Heart right ventricle (tissue), 16 donors: ENCODE measurements at regions not wholly inside any gene's neighbourhood (a gene's known extent, or its start where the extent isn't known, plus 50 kb on each side); places are given as distances from the start of the nearest gene placed in this dataset.
"Not testable (repeated sequence)": the region's sequence is repeated elsewhere in the genome, so short reads cannot be mapped to it uniquely, and the experiment has no call there.

Experiments
- ATAC-seq, 8 donors: fragments of 200-7000 bp; cut with Tn5 transposase; one replicate each; pipeline ENCODE4 v1.9.1; 2020; ENCODE audit warnings: mild to moderate bottlenecking in 8 of 8, moderate library complexity in 8 of 8, moderate number of reproducible peaks in 1 of 8
- DNase-seq, 2 donors: peaks; one replicate each; pipeline ENCODE4 v3.0.0-alpha.2; 2020
- H3K27ac ChIP-seq, 10 donors: fragments of 200-600 bp; sonication (generic) in 2 of 10; one replicate each; pipeline versions ENCODE4 v1.5.0 to v1.8.0; 2020 to 2022; ENCODE audit warnings: mild to moderate bottlenecking in 3 of 10
- H3K27me3 ChIP-seq, 7 donors: fragments of 200-600 bp; one replicate each; pipeline ENCODE4 v1.8.0; 2021 to 2022; ENCODE audit warnings: mild to moderate bottlenecking in 2 of 7
- H3K36me3 ChIP-seq, 9 donors: fragments of 200-600 bp; sonication (generic) in 1 of 9; one replicate each; pipeline versions ENCODE4 v1.5.0 to v1.8.0; 2020 to 2022; ENCODE audit warnings: mild to moderate bottlenecking in 2 of 9
- H3K4me1 ChIP-seq, 9 donors: fragments of 200-600 bp; sonication (generic) in 1 of 9; one replicate each; pipeline versions ENCODE4 v1.5.0 to v1.8.0; 2020 to 2022; ENCODE audit warnings: mild to moderate bottlenecking in 4 of 9
- H3K4me3 ChIP-seq, 10 donors: fragments of 200-600 bp; sonication (generic) in 2 of 10; one replicate each; pipeline versions ENCODE4 v1.5.0 to v1.8.0; 2020 to 2022; ENCODE audit warnings: mild to moderate bottlenecking in 7 of 10, moderate library complexity in 2 of 10
- H3K9me3 ChIP-seq, 11 donors: fragments of 200-600 bp in 10 of 11; sonication (generic) in 2 of 11; one replicate each; pipeline versions ENCODE4 v1.5.0 to v1.8.0; 2013 to 2022; ENCODE audit warnings: mild to moderate bottlenecking in 2 of 11, control low read depth in 1 of 11, moderate library complexity in 1 of 11
- CTCF ChIP-seq, 9 donors: fragments of 200-600 bp; sonication (generic) in 2 of 9; IDR thresholded peaks; one replicate each; pipeline versions ENCODE4 v1.5.0 to v1.8.0; 2021 to 2022; ENCODE audit warnings: antibody characterized with exemption in 9 of 9, mild to moderate bottlenecking in 5 of 9, moderate library complexity in 1 of 9
- WGBS, 2 donors: extraction: QIAGEN DNeasy Blood & Tissue Kit; methylation state at CpG; one replicate each; pipeline ENCODE4 v1.1.7; 2013; ENCODE audit warnings: inconsistent platforms in 1 of 2; 5-methylcytosine and 5-hydroxymethylcytosine counted together
- intact Hi-C, 10 donors: fragments of 100-400 bp; cut with DNase I; formaldehyde crosslinking; loops; one replicate each; pipeline versions ENCODE4 v1.11.1 to v1.14.2; 2022
- donor health status: Arrhythmogenic right ventricular cardiomyopathy.
- donor health status: ischemic (EF 13 %, LVEDD 7.1; RV severe dilation, severe dysfunction).
- donor health status: healthy with polysubstance abuse.
- donor health status: DM: no; HTN: yes; CAD: no.
- donor health status: DM: no; HTN: no; CAD: no.
- donor health status: ischemic (EF 25% LVEDD 6.9; RV normal size, moderate dysfunction).
- donor health status: ischemic (EF 25% LVEDD 5.7; RV mildly dilated, moderate dysfunction).
- donor health status: healthy.
- donor health status: DM: yes; HTN: yes; CAD: no.
- donor health status: Ischemic cardiomyopathy.
- donor health status: ischemic (EF 35%, LVEDD 5.7; RV mildly dilated, moderate dysfunction).
- donor health status: nonischemic (EF 11% LVEDD 7.7; RV severe dilation, severe dysfunction).
- donor health status: DM: yes; HTN: yes; CAD: no.
- donor health status: PGD.
- donor health status: ischemic (EF 29% LVEDD 5.4; RV normal size, mild dysfunction).
- donor health status: nonischemic (EF 23%, LVEDD 6.1; RV moderate dilation, normal function).

GRCh38 chr3:15933439-15934139 is 135.8 kb upstream of the ANKRD28 start:
- DNase-seq: no peak
- no peaks in the 10 kb centered on the region for H3K9me3 ChIP-seq
- no peaks in the 10 kb centered on the region for H3K27me3 ChIP-seq
- no peak for TF ChIP-seq CTCF (IDR thresholded peaks at IDR 0.05)
- H3K4me3 ChIP-seq: no peak overlapping the region
- H3K36me3 ChIP-seq: no peaks in the 10 kb centered on the region
- no peak overlapping the region for H3K27ac ChIP-seq
- peaks cover 2 to 36% (median 22%) of the 10 kb centered on the region in 9 donors for H3K4me1 ChIP-seq
- no peak for ATAC-seq
- intact Hi-C loops: no loop called here
- 60 to 73% methylated on average over 4 of the region's 4 CpGs for WGBS, 2 donors

GRCh38 chr3:15934389-15935195 is 136.8 kb upstream of the ANKRD28 start:
- intact Hi-C loops: no loop called here
- Histone ChIP-seq H3K36me3 (no peaks in the 10 kb centered on the region), H3K4me3 (no peak overlapping the region), H3K4me1 (peaks cover 2 to 36% (median 22%) of the 10 kb centered on the region in 9 donors), H3K27me3 (no peaks in the 10 kb centered on the region), H3K9me3 (no peaks in the 10 kb centered on the region), H3K27ac (peak overlapping the region in 3 of 10 donors; percentile 9 to 50 (median 42))
- DNase-seq (no peak), ATAC-seq (peak in 7 of 8 donors; percentile 33 to 73 (median 61))
- WGBS, 2 donors: 76 to 86% methylated on average over 6 of the region's 6 CpGs
- TF ChIP-seq CTCF (IDR thresholded peaks at IDR 0.05): no peak

- H3K27ac ChIP-seq: no peak overlapping the region
- no peaks in the 10 kb centered on the region for H3K36me3 ChIP-seq
- H3K4me1 ChIP-seq: peaks cover 2 to 36% (median 22%) of the 10 kb centered on the region in 9 donors
- WGBS, 2 donors: 48 to 53% methylated on average over 5 of the region's 5 CpGs
- H3K4me3 ChIP-seq: no peak overlapping the region
- intact Hi-C loops: no loop called here
- ATAC-seq (peak in 4 of 8 donors; percentile 26 to 42 (median 32)), DNase-seq (no peak)
- H3K27me3 ChIP-seq: no peaks in the 10 kb centered on the region
- H3K9me3 ChIP-seq: no peaks in the 10 kb centered on the region
- TF ChIP-seq CTCF (IDR thresholded peaks at IDR 0.05): no peak
These were observed 138.5 kb upstream of the ANKRD28 start for GRCh38 chr3:15936312-15936711.

GRCh38 chr3:15940641-15941040 is 142.9 kb upstream of the ANKRD28 start:
- intact Hi-C loops: no loop called here
- ATAC-seq (no peak), DNase-seq (no peak)
- TF ChIP-seq CTCF (IDR thresholded peaks at IDR 0.05): no peak
- no peaks in the 10 kb centered on the region for H3K27me3 ChIP-seq
- H3K4me3 ChIP-seq: no peak overlapping the region
- peaks cover 0 to 5% (median 0%) of the 10 kb centered on the region in 11 donors for H3K9me3 ChIP-seq
- H3K36me3 ChIP-seq: no peaks in the 10 kb centered on the region
- H3K4me1 ChIP-seq: peaks cover 0 to 4% (median 0%) of the 10 kb centered on the region in 9 donors
- H3K27ac ChIP-seq: no peak overlapping the region
- 94 to 95% methylated on average over 1 of the region's 1 CpG for WGBS, 2 donors

GRCh38 chr3:15941457-15941856 is 143.7 kb upstream of the ANKRD28 start:
- H3K27me3 ChIP-seq, H3K9me3 ChIP-seq, H3K4me1 ChIP-seq, H3K4me3 ChIP-seq, H3K27ac ChIP-seq, H3K36me3 ChIP-seq, ATAC-seq, intact Hi-C loops, DNase-seq: not testable (repeated sequence)
- 77 to 81% methylated on average over 2 of the region's 2 CpGs for WGBS, 2 donors
